Stimulated activated CD8-positive, alpha-beta memory T cell treated with anti-CD3 and anti-CD28 coated beads, Interleukin-7, amount 100 ng/mL, for 24 hours (primary cell): ENCODE measurements at regions not wholly inside any gene's neighbourhood (a gene's known extent, or its start where the extent isn't known, plus 50 kb on each side); places are given as distances from the start of the nearest gene placed in this dataset.
"Not testable (repeated sequence)": the region's sequence is repeated elsewhere in the genome, so short reads cannot be mapped to it uniquely, and the experiment has no call there.

Experiments
- DNase-seq: peaks from one replicate; pipeline ENCODE4 v3.0.0-alpha.2; 2020; ENCODE audit warnings: low read depth

- DNase-seq: no peak
These were observed 54.9 kb downstream of the DIO3 start for GRCh38 chr14:101616202-101616601.

GRCh38 chr14:101619484-101619883 is 58.2 kb downstream of the DIO3 start:
- DNase-seq: no peak

DNA sequence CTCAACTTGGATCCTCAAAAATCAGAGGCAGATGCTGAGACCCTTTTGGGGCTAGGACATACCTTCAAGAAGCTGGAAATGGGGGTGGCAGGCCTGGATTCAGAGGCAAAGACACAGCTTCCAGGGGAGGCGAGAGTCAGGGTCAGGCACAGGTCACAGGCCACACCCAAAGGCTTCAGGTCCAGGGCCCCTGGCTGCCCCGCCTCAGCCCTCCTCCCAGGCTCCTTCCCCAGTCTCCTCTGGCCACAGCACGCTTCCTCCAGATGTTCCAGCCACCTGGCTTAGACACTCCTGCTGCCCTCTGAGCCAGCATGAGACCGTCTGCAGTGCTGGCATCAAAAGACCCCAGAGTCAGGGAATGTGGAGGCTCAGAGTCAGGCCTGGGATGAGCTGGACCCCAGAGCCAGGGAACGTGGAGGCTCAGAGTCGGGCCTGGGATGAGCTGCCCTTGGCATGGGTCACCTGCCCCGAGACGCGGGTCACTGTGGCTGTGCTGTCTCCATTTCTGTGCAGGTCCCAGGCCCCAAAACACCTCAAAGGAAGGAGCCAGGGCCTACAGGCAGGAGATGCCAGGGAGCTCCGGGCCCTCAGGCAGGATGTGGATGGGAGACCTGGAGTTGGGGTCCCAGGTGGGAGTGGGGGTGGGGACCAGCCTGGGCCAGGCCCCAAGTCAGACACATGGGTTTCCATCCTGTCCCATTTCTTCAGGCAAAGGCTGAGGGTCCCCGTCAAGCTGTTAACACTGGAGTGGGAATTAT is 58.9 kb downstream of the DIO3 start:
- DNase-seq: no peak

DNA sequence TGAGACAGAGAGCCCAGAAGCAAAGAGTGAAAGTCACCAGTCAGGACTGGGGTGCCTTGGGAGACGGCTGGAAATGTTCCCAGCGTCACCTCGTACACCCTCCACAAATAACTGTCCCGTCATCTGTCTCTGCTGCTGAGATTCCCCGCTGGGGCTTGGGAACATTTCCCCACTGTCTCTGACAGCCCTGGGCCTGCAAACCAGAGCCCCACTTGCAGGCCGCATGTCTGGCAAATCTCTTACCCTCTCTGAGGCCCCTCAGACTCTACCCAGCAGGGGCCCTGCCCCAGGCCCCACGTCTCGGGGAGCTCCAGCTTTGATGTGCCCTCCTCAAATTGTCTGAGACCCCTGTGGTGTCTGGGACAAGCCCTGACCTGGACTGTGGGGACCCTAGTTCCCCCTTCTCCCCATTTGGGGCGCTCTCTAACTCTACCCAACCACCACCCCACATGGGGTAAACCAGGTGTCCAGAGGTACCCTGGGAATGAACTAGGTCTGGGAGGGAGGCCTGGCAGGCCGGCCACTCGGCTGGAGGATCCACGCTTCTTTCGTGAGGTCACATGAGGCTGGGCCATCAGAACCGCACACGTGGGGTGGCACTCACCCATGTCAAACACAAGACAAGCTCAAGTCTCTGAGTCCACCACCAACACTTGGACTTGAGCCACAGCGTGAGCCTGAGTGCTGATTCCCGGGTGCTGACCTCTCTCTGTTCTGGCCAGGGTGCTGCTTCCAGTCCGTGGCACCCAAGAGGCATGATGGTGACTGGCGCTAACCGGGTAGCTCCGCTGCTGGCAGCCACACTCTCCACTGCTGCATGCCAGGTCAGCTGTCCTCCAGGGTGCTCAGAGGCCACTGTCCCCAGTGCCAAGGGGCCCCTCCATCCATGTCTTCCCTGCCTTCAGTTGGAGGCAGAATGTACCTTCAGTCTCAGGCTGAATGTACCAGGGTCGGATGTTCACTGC is 59.8 kb downstream of the DIO3 start:
- no peak for DNase-seq

GRCh38 chr14:101622251-101623076 is 61.2 kb downstream of the DIO3 start:
- no peak for DNase-seq

DNA sequence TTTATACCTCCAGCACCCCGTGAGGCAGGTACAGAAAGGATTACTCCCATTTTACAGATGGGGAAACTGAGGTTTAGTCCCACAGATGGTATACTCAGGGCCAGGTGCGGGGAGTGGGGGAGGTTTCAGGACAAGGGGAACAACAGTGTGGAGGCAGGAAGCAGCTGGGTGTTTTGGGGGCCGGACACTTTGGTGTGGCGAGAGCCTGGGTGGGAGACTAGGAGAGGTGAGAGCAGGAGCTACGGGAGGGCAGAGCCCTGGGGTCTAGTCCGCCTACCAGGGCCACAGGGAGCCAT is 61.7 kb downstream of the DIO3 start:
- no peak for DNase-seq

DNA sequence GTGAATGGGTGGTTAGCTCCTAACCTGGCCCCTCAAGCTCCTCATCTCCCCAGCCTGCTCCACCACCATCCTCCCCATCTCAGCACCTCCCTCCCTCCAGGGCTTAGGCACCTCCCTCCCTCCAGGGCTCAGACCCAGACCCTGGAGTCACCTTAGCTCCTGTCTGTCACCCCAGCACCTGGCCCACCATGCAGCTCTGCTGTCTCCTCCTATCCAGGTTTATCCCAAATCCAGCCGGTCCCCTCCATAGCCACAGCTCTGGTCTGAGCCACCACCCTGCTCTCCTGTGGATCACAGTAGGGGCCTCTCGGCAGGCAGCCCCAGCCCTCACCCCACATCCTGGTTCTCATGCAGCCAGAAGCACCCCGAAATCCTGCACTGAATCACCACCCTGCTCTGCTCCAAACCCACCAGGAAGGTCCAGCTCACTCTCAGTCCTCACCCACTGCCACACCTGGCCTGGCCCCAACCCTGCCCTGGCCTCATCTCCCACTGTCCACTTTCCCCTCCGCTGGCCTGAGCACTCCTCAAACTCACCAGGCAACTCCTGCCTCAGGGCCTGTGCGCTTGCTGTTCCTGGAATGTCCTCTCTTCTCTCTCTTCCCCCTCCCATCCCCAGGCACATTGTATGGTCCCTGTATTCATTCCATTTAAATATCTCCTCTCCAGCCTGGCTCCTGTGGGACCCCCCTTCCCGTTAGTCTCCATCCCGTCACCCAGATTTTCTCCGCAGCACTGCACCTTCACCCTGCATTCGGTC is 62.6 kb downstream of the DIO3 start:
- no peak for DNase-seq

DNA sequence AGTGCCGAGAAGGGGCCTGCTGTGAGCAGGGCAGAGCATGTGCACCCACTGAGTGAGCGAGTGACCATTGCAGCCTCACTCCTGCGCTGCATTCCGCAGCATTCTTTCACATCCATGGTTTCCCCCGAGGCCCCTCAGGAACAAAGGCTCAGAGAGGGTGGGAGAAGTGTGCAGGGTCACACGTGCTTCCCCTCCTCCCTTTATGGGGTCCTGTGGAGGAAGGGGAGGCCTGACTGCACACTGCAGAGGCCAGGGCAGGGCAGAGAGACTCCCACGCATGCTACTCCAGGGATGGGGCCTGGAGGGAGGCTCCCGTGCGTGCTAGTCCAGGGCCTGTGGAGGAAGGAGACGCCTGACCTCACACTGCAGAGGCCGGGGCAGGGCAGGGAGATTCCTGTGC is 63.2 kb downstream of the DIO3 start:
- no peak for DNase-seq

DNA sequence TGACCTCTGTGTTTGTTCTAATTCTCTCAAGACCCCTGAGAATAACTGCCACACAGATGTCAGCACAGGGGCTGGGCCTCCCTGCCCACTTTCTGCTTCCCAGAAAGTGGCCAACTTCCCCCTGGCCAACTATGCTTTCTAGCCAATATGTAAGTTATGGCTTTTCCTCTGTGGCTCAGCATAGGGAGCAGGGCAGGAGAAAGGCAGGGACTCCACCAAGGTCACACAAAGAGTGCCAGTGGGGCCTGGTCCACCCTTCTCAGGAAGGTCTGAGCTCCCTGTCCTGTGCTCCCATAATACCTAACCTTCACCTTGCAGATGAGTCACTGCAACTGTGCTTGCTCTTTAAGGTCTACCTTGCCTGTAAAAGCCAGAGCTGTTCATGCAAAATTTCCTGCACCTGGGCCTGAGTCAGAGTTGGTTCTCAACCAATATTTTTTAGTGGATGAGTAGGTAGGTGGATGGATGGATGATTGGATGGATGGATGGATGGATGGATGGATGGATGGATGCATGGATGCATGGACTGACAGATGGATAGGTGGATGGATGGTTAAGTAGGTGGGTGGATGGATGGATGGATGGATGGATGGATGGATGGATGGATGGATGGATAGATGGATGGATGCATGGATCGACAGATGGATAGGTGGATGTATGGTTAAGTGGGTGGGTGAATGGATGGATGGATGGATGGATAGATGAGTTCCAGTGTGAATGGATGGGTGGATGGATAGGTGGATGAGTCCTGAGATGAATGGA is 64.2 kb downstream of the DIO3 start:
- no peak for DNase-seq

GRCh38 chr14:101626331-101626730 is 65.0 kb downstream of the DIO3 start:
- no peak for DNase-seq

GRCh38 chr14:101627915-101628262 is 66.6 kb downstream of the DIO3 start:
- no peak for DNase-seq

DNA sequence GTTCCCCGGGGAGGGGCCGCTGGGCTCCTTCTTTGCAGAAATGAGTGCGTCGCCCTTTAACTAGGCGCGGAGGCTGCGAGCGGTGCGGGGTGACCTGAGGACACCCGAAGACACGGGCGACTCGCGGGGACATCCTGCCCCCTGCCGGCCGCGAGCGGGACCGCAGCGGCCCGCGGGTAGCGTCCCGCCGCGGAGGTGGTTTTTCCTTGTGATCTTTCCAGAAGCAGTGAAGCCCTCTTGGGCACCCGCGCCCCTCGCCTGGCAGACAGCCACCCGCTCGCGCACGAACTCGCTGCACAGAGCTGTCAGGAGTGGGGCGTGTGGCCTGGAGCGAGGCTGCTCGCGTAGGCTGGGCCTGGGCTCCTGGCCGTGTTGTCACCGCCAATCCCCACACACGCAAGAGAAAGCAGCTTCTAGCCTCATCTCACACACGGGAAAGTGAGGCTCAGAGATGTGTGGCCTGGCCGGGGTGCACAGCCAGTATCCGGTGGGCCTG is 67.2 kb downstream of the DIO3 start:
- DNase-seq: peak; percentile 49

- no peak for DNase-seq
These were observed 67.7 kb downstream of the DIO3 start for GRCh38 chr14:101628975-101629374.

DNA sequence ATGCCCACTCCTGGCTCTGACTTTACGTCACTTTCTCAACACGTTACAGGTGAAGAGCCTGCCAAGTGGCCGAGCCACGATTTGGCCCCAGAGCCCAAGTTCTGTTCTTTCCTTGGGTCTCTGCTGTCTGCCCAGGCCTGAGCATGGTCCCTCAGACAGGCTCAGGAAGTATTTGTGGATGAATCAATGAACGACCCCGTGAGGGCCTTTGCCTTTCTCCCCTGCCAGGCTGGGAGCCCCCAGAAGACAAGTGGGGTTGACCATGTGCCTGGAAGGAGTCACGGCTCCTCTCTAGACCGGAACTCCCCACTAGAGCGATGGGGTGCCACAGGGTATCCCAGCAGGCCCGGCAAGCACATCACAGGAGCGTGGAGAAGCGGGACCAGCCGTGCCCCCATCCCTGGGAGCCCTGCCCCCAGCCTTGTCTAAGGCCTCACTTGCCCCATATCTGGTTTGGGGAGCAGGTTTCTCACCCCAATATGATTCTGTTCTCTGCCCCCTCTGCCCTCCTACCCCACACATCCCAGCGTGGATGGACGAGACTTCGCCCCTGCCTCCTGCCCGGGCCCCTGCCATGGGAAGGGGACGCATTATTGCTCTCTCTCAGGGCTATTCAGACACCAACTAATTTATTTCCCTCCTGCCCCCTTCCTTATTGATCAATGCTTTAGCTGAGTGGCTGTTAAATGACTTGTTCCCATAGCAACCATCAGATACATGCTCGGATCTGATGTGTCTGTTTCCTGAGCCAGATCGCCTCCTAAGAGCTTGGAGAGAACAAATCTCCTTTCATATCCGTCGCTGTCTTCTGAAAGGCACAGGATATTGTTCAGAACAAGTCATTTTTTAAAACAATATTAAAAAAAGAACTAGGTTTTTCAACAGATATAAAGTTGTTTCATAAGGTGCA is 69.0 kb downstream of the DIO3 start:
- no peak for DNase-seq

- DNase-seq: no peak
These were observed 69.9 kb downstream of the DIO3 start for GRCh38 chr14:101631199-101631598.

GRCh38 chr14:101631970-101632369 is 70.7 kb downstream of the DIO3 start:
- DNase-seq: not testable (repeated sequence)

- DNase-seq: no peak
These were observed 71.2 kb downstream of the DIO3 start for GRCh38 chr14:101632520-101632919.

GRCh38 chr14:101633276-101633675 is 72.0 kb downstream of the DIO3 start:
- no peak for DNase-seq

- DNase-seq: no peak
These were observed 73.0 kb downstream of the DIO3 start for GRCh38 chr14:101634202-101634849.
